RPMI7951 (cell line): ENCODE measurements at regions not wholly inside any gene's neighbourhood (a gene's known extent, or its start where the extent isn't known, plus 50 kb on each side); places are given as distances from the start of the nearest gene placed in this dataset.

Experiments used
- DNase-seq: peaks from one replicate; pipeline ENCODE4 v3.0.0-alpha.2; 2012; ENCODE audit warnings: low read depth

- DNase-seq = no peak
Observed at GRCh38 chr16:86294535-86295196, 215.7 kb upstream of the FOXF1 start.

DNA sequence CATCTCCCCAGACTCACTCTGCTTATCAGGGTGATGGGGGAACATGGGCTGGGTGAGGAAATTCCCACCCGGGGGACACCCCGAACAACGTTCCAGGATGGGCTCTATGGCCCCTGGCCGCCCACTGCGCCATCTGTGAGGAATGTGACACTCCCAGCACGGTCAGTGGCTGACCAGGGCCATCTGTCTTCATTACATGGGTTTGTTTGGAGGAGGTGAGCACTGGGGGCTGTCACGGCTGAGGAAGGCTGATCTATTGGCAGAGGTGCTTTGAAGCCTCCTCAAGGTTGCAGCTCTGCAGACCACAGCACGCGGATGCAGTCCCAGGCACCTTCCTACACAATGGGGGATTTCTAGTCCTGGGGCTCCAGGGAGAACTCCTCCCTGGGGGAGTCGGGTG is 214.1 kb upstream of the FOXF1 start:
- no peak for DNase-seq

GRCh38 chr16:86297391-86297790 is 212.9 kb upstream of the FOXF1 start:
- no peak for DNase-seq

GRCh38 chr16:86297866-86298757 is 212.2 kb upstream of the FOXF1 start:
- peak; percentile 42 for DNase-seq

DNA sequence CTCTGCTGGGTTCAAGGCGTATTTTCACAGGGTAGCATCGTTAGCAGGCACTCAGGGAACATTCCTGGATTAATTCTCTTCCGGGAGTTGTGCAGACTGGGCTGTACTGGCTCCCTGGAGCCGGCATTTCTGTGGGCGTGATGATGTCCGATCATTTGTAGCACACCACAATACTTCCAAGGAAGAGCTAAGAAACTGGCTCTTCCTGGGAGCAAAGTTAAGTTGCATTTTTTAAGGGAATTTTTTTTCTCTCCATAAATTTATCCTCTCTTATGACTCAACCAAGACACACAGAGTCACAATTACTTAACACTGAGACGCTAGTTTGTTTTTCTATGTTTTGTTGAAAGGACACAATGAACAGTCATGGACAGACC is 211.6 kb upstream of the FOXF1 start:
- DNase-seq = no peak

DNA sequence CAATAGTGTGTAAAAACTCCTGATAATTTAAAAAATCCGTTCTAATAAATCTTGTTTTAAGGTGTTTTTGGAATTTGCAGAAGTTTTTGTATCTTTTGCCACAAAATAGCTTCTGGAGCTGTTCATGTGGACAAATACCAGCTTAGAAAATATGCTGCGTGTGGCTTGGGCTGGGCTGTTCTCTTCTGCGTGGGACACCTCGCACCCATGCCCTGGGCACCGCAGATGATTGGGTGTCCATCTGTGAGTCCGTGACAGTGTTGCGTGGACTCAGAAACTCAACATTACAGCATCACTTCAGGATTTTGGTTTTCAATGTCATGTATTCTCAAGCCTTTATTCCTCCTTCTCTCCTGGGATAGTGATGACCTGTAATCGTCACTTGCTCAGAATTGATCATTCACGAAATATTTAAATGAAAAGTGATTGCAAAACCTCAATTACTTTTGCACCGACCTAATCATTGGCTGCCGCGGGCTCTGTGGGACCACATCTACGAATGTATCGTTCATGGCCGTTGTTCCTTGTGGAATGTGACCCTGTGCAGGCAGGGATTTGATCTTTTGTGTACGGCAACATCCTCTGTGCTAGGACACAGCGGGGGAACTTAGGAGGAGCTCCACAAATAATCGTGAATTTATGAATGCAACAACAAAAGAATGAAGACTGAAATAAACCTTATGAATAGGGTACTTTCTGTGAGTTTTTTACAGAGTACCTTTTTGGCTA is 210.3 kb upstream of the FOXF1 start:
- DNase-seq = no peak

DNA sequence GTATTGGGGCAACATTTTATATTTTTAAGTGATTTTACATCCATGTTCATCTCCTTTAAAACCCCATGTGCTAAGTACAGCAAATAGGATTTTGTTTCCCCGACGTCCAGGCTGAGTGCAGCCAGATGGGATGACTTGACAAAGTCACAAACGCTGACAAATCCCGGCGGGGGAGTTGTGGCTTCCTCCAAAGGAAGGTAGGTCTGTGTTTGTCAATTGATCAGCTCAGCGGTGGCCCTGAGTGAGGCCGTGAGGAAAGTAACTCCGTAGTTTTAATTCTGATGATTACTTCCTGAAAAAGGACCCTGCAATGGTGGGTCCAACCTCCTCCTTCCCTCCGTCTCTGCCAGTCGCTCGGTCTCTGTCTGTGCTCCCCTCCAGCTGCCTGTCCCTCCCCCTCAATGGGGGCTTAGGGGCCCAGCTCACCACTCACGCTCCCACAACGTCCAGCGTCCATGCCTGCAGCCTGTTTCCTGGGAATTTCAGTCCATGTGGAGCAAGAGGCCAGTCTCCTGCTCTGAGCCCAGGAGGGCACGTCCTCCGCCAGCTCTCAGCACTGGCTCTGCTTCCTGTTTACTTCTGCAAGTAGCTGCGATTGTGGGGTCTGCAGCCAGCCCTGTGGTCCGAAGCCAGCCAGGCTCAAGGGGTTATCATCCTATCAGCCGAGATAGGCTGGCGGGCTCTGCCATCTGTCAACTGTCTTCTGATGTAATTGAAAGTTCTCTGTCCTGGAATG is 209.4 kb upstream of the FOXF1 start:
- peak; percentile 42 for DNase-seq

DNA sequence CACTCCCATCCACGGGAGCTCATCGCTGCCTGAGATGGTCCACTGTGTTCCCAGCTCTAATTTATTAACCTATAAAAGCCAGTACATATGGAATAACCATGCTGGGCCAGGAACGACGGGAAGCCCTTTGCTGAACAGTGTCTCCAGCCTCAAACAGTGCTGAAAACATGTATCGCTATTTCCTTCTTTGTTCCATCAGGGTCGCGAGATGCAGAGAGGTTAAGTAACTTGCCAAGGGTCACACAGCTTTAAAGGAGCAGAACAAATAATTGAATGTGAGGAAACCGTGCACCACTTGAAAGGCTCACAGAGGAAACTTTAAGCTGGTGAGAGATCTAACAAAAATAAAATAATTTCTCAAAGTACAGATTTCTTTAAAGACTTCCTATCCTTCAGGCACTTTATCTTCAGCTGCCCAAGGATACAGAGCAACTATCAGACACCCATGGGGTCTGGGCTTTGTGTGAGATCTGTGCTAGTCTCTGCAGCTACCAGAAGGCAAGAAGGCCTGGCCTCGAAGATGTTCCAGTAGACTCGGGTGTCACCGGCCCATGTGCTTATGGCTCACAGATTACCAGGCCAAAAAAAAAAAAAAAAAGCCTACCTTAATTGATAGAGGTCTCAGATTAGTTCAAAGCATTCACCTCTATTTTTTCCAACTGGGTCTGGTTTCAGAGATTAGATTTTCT is 207.8 kb upstream of the FOXF1 start:
- no peak for DNase-seq

GRCh38 chr16:86303787-86304678 is 206.3 kb upstream of the FOXF1 start:
- DNase-seq = peak; percentile 30

GRCh38 chr16:86304868-86305267 is 205.5 kb upstream of the FOXF1 start:
- DNase-seq = no peak

- DNase-seq = no peak
Observed at GRCh38 chr16:86305440-86305839, 204.9 kb upstream of the FOXF1 start.

DNA sequence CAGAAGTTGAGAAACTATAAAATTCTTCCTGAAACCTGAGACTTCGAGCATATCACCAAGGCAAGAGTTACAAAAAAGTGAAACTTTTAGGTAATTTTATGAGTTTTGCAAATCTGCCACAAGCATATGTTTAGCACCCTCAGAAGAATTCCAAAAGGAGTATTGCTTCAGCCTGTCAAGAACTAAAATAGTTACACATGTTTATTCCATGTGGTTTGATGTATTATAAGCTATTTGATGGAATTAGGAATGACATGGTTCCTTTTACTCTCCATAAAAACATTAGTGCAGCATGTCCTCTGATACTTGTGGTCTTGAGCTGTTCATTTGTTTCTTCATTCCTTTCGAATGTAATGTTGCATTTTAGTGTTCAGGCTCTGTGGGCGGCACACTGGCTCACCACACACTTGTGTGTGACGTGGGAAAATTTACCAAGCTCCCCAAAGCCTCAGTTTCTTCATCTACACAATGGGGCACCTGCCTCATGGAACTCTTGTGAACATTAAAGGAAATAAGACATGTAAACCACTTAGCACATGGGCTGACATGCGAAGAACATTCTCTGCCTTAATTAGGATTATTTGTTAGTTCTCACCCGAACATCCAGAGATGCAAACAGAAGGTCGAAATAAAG is 204.2 kb upstream of the FOXF1 start:
- no peak for DNase-seq

- peak; percentile 64 for DNase-seq
Observed at GRCh38 chr16:86306811-86307513, 203.4 kb upstream of the FOXF1 start.

DNA sequence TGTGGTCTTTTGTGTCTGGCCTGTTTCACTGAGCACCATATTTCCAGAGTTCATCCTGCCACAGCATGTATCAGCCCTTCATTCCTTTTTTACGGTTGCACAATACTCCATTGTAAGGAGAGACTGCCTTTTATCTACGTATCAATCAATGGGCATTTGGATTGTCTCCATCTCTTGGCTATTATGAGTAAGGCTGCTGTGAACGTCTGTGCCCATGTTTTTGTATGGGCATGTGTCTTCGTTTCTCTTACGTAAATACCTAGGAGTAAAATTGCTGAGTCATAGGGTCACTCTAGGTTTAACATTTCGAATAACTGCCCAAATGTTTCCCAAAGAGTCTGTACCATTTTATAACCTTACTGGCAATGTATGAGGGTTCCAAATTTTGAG is 202.8 kb upstream of the FOXF1 start:
- peak; percentile 82 for DNase-seq

DNA sequence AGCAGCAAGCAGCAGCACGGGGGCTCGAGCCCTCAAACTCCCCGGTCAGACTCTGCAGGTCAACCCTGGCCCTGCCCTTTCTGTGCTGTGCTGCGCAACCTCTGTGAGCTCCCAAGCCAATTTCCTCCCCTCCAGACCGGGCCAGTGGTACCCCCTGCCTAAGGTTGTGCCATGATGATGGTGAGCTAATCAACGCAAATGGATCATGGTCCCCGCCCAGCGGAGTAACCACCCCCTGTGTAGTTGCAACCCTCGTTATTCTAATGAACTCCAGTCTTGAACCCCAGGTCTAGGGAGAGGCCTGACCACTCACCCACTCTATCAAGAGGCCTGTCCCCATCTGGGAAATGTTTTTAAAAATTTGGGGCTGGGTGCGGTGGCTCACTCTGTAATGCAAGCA is 201.8 kb upstream of the FOXF1 start:
- no peak for DNase-seq

GRCh38 chr16:86313631-86314030 is 196.7 kb upstream of the FOXF1 start:
- no peak for DNase-seq

DNA sequence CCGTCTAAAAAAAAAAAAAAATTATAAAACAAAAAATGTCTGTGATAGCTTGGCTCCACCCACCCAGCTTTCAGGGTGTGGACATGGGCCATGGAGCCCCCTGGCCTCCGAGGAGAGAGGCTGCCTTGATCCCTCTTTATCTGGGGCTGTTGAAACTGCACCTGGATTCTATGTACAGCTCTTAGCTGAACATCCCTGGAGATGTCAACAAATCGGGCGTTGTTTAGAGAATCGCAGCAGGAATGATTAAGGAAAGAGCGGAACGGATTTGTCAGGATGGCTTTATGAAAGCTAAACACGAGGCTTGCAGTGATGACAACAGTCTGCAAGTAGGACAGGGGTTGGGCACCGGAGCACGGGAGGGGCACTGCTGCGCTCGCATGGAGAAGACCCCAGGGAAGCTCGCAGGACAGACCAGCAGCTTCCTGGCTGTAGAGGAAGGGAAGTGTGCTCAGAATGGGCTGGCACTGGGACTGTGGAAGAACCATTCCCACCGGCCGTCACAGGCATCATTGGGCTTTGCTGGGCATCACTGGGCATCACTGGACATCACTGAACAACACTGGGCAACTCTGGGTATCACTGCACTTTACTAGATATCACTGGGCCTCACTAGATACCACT is 195.8 kb upstream of the FOXF1 start:
- no peak for DNase-seq

GRCh38 chr16:86316967-86317812 is 193.1 kb upstream of the FOXF1 start:
- no peak for DNase-seq
